Adipocyte (in vitro differentiated cells): ENCODE measurements at regions not wholly inside any gene's neighbourhood (a gene's known extent, or its start where the extent isn't known, plus 50 kb on each side); places are given as distances from the start of the nearest gene placed in this dataset.

Experiments used
- DNase-seq: peaks from one replicate; pipeline ENCODE4 v3.0.0-alpha.2; 2015; ENCODE audit warnings: low read depth
- H3K27me3 ChIP-seq: replicated peaks from 2 replicates; pipeline ENCODE4 v1.7.0; 2013; ENCODE audit warnings: mild to moderate bottlenecking, low read length, moderate library complexity; ENCODE audit not compliant: control insufficient read depth, insufficient read depth
- H3K36me3 ChIP-seq: 2 replicates; pipeline ENCODE4 v1.7.0; 2013; ENCODE audit warnings: low read length, mild to moderate bottlenecking, moderate library complexity; ENCODE audit not compliant: control insufficient read depth, insufficient read depth, severe bottlenecking
- H3K4me1 ChIP-seq: 2 replicates; pipeline ENCODE4 v1.7.0; 2013; ENCODE audit warnings: mild to moderate bottlenecking, low read length, moderate library complexity; ENCODE audit not compliant: control insufficient read depth, insufficient read depth
- H3K4me3 ChIP-seq: 2 replicates; pipeline ENCODE4 v1.7.0; 2013; ENCODE audit warnings: mild to moderate bottlenecking, low read length, moderate library complexity
- H3K9ac ChIP-seq: 2 replicates; pipeline ENCODE4 v1.7.0; 2013; ENCODE audit warnings: mild to moderate bottlenecking, low read length, moderate library complexity
- H3K9me3 ChIP-seq: 2 replicates; pipeline ENCODE4 v1.7.0; 2013; ENCODE audit warnings: mild to moderate bottlenecking, low read length, moderate library complexity; ENCODE audit not compliant: control insufficient read depth

GRCh38 chr11:134521452-134522289 is 109.6 kb upstream of the B3GAT1 start:
- Histone ChIP-seq H3K27me3 (peaks cover 6% of the 10 kb centered on the region), H3K4me1 (no peaks in the 10 kb centered on the region), H3K9ac (no peak overlapping the region), H3K4me3 (no peak overlapping the region), H3K9me3 (peaks cover 3% of the 10 kb centered on the region), H3K36me3 (no peaks in the 10 kb centered on the region)
- DNase-seq = no peak

- no peak overlapping the region for H3K4me3 ChIP-seq
- peaks cover 6% of the 10 kb centered on the region for H3K27me3 ChIP-seq
- no peaks in the 10 kb centered on the region for H3K4me1 ChIP-seq
- DNase-seq = no peak
- H3K9ac ChIP-seq = no peak overlapping the region
- H3K36me3 ChIP-seq = no peaks in the 10 kb centered on the region
- peaks cover 3% of the 10 kb centered on the region for H3K9me3 ChIP-seq
Measured at GRCh38 chr11:134521001-134521400, 109.0 kb upstream of the B3GAT1 start.

DNA sequence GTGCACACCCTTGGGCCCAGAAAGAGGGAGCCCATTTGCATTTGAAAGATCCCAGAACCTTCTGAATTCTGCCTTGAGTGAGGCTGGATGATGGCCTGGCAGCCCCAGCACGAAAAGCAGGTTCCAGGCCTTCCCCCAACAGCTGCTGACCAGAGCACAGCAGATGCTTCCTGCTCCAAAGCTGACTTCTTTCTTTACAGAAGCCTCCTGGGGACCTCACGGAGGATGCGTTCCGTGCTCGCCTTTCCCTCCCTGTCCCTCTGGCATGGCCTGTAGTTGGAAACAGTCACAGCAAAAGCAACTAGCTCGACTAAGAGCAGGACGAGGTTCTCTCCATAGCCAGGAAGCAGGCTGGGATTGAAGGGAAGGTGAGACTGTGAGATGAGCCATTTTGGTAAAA is 107.7 kb upstream of the B3GAT1 start:
- DNase-seq = no peak
- peaks cover 2% of the 10 kb centered on the region for H3K9me3 ChIP-seq
- no peaks in the 10 kb centered on the region for H3K4me1 ChIP-seq

GRCh38 chr11:134519390-134519750 is 107.3 kb upstream of the B3GAT1 start:
- Histone ChIP-seq H3K4me3 (no peak overlapping the region), H3K36me3 (no peaks in the 10 kb centered on the region), H3K27me3 (peaks cover 6% of the 10 kb centered on the region), H3K4me1 (no peaks in the 10 kb centered on the region), H3K9me3 (no peaks in the 10 kb centered on the region), H3K9ac (no peak overlapping the region)
- DNase-seq = no peak

More for the DNA sequence above, 107.7 kb upstream of the B3GAT1 start:
- no peak overlapping the region for H3K9ac ChIP-seq
- no peak overlapping the region for H3K4me3 ChIP-seq
- no peaks in the 10 kb centered on the region for H3K36me3 ChIP-seq
- peaks cover 6% of the 10 kb centered on the region for H3K27me3 ChIP-seq

GRCh38 chr11:134518616-134519389 is 106.8 kb upstream of the B3GAT1 start:
- DNase-seq = no peak
- H3K4me1 ChIP-seq = no peaks in the 10 kb centered on the region
- H3K36me3 ChIP-seq = no peaks in the 10 kb centered on the region
- no peak overlapping the region for H3K4me3 ChIP-seq
- no peaks in the 10 kb centered on the region for H3K9me3 ChIP-seq
- no peak overlapping the region for H3K9ac ChIP-seq
- H3K27me3 ChIP-seq = peaks cover 6% of the 10 kb centered on the region

DNA sequence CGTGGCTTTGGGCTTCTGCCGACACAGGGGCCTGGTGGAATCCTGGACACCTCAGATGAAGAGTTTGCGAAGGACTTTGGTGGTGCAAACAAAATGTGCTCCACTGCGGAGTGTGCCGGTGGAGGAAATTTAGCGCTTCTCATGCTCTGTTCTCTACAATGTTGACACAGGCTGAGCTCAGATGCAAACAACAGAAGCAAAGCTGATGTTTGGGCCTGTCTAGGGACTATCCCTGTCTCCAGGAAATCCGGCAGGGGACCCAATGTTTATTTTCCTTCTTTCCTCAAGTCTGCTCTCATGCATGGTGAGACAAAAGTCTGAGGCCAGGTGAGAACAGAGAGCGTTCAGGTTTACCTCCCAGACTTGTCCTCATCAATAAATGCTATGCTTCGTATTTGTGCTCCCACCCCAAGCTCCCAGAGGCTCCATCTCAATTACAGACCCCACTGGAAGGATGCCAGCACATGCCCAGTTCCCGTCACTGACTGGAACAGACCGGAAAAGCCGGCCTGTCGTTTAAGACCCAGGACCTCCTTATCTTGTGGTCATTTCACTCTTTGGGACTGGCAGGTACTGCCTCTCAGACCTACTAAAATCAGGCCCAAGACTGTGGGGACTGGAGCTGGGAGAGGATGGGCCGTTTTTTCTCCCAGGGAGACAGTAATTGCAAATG is 105.7 kb upstream of the B3GAT1 start:
- DNase-seq = no peak
- H3K4me3 ChIP-seq = no peak overlapping the region
- no peaks in the 10 kb centered on the region for H3K9me3 ChIP-seq
- H3K36me3 ChIP-seq = no peaks in the 10 kb centered on the region
- peaks cover 6% of the 10 kb centered on the region for H3K27me3 ChIP-seq
- H3K9ac ChIP-seq = no peak overlapping the region
- H3K4me1 ChIP-seq = no peaks in the 10 kb centered on the region

DNA sequence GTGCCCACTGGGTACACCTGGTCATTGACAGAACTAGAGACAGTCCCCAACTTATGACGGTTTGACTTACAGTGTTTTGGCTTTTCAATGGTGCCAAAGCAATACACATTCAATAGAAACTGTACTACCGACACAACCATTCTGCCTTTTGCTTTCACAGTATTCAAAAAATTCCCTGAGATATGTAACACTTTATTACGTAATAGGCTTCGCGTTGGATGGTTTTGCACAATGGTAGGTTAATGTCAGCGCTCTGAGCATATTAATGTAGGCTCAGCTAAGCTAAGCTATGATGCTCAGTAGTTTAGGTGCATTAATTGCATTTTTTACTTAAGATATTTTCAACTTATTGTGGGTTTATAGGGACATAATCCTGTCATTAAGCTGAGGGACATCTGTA is 105.1 kb upstream of the B3GAT1 start:
- H3K36me3 ChIP-seq = no peaks in the 10 kb centered on the region
- H3K4me3 ChIP-seq = no peak overlapping the region
- peaks cover 6% of the 10 kb centered on the region for H3K27me3 ChIP-seq
- no peaks in the 10 kb centered on the region for H3K4me1 ChIP-seq
- DNase-seq = no peak
- H3K9me3 ChIP-seq = no peaks in the 10 kb centered on the region
- H3K9ac ChIP-seq = no peak overlapping the region

DNA sequence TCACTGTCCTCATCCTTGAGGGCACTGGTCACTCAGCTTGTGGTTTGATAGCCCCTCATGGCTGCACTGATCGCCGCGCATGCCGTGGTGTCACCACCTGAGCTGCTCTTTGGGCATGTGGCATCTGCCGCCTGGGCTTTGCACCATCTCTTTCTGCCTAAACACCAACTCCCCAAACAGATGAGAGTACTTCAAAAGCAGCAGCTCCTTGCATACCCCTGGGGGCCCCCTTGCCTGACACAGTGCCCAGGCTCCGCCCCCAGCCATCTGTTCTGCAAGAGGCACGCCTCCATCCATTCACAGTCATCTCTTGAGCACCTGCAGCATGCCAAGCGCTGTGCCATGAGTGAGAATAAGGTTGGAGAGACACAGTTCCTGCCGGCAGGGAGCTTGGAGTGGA is 104.5 kb upstream of the B3GAT1 start:
- no peak for DNase-seq
- Histone ChIP-seq H3K9ac (no peak overlapping the region), H3K9me3 (no peaks in the 10 kb centered on the region), H3K36me3 (no peaks in the 10 kb centered on the region), H3K4me1 (no peaks in the 10 kb centered on the region), H3K4me3 (no peak overlapping the region), H3K27me3 (peaks cover 6% of the 10 kb centered on the region)

GRCh38 chr11:134515081-134515960 is 103.3 kb upstream of the B3GAT1 start:
- peaks cover 6% of the 10 kb centered on the region for H3K27me3 ChIP-seq
- no peaks in the 10 kb centered on the region for H3K36me3 ChIP-seq
- no peak for DNase-seq
- no peak overlapping the region for H3K4me3 ChIP-seq
- H3K9me3 ChIP-seq = no peaks in the 10 kb centered on the region
- H3K4me1 ChIP-seq = no peaks in the 10 kb centered on the region
- H3K9ac ChIP-seq = no peak overlapping the region

DNA sequence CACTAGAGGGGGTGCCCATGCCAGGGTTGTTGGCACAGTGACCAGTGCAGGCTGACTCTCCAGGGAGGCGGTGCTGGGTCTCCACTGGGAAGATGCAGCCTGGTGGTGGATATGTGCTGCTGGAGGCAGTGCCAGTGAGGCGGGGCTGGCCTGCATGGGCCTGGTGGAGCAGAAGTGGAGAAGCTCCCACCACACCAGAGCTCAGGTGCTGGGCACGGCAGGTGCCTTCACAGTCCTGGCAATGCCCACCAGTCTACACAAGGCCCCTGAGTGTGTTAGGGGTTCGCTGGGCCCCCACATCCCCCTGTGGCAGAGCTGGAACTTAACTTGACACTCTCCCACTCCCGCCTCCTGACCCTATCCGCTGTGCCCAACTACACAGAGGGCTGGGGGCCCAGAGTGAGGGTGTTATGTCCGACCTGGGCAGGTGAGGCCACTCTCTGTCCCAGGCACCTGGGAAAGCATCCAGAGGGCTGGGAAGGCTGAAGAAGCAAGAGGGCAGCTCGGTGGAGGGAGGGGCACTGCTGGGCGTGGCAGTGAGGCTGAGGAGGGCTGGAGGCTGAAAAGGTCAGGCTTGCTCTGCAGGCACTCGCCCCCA is 102.4 kb upstream of the B3GAT1 start:
- no peak overlapping the region for H3K4me3 ChIP-seq
- H3K9ac ChIP-seq = no peak overlapping the region
- H3K4me1 ChIP-seq = no peaks in the 10 kb centered on the region
- no peaks in the 10 kb centered on the region for H3K9me3 ChIP-seq
- H3K36me3 ChIP-seq = no peaks in the 10 kb centered on the region
- no peaks in the 10 kb centered on the region for H3K27me3 ChIP-seq
- DNase-seq = no peak
